ENCODE measurements at regions not wholly inside any gene's neighbourhood (a gene's known extent, or its start where the extent isn't known, plus 50 kb on each side); places are given as distances from the start of the nearest gene placed in this dataset.

GRCh38 chr3:5035113-5035512 is 55.9 kb downstream of the BHLHE40 start:
- CTCF ChIA-PET = interaction anchor here (0.6 kb wide), 1 partner anchor 369 kb away, joined by 3 read pairs; no protein-coding TSS in a partner anchor
- H3K4me2 ChIP-seq (ENCODE audit: low read depth, low read length) = no peak overlapping the region
- intact Hi-C loops (cut with micrococcal nuclease) = no loop called here

More at GRCh38 chr3:5035113-5035512, 55.9 kb downstream of the BHLHE40 start:
- no peak overlapping the region for H3K56ac ChIP-seq (ENCODE audit: extremely low read depth, insufficient read depth, low read length)
- peaks cover 2% of the 10 kb centered on the region; the same call in 1 of the 2 replicates for H3K27me3 ChIP-seq (ENCODE audit: control insufficient read depth, insufficient read depth, low read length)
- H3K18ac ChIP-seq (ENCODE audit: low read depth, low read length) = no peak overlapping the region
- H3K9ac ChIP-seq (ENCODE audit: low read depth, low read length) = no peak overlapping the region
- WGBS, 2 experiments (ENCODE audit: extremely low coverage in 2 of 2, insufficient read length in 1 of 2) = no CpG with 5 or more reads among the region's 1 CpG
- TF ChIP-seq MAFK (IDR thresholded peaks at IDR 0.05; ENCODE audit: low read depth, low read length) (no peak), CHD1 (IDR thresholded peaks at IDR 0.05; ENCODE audit: low read depth, low read length) (no peak), NFE2L2 (IDR thresholded peaks at IDR 0.05; ENCODE audit: low read depth, low read length) (no peak), SMC3 (IDR thresholded peaks at IDR 0.05; ENCODE audit: low read depth, low read length) (no peak), RFX5 (IDR thresholded peaks at IDR 0.05; ENCODE audit: low read depth, low read length) (no peak)
- H3K79me1 ChIP-seq (ENCODE audit: low read depth in 1 of 2, low read length in 2 of 2) = no peaks in the 10 kb centered on the region
- H3K23ac ChIP-seq (ENCODE audit: low read depth, low read length) = no peak overlapping the region
- POLR2A ChIA-PET (ENCODE audit: unreplicated experiment) = no interaction called here
- no peak overlapping the region for H2AK9ac ChIP-seq (replicated peaks; ENCODE audit: low read depth, low read length, poor library complexity)
- no peaks in the 10 kb centered on the region for H3K9me3 ChIP-seq (ENCODE audit: control insufficient read depth, insufficient read depth, low read length)
- H4K8ac ChIP-seq (ENCODE audit: low read depth in 2 of 2, low read length in 2 of 2) = no peak overlapping the region
- no peak overlapping the region for H2BK120ac ChIP-seq (ENCODE audit: low read depth, low read length)
- ATAC-seq (ENCODE audit: low read depth) (no peak), DNase-seq (no peak)
- H3K4ac ChIP-seq (ENCODE audit: low read depth, low read length) = no peak overlapping the region
- no peaks in the 10 kb centered on the region for H3K9me1 ChIP-seq (ENCODE audit: insufficient read depth, low read length)
- H2AK5ac ChIP-seq (ENCODE audit: low read depth, low read length) = no peak overlapping the region
- H3K36me3 ChIP-seq (ENCODE audit: control insufficient read depth, insufficient read depth, low read length) = no peaks in the 10 kb centered on the region
- no peaks in the 10 kb centered on the region for H4K20me1 ChIP-seq (ENCODE audit: insufficient read depth, low read length)
- in situ Hi-C loops (cut with MboI; ENCODE audit: low sequenced_read_pairs) (no loop called here), dilution Hi-C loops (cut with HindIII; ENCODE audit: low sequenced_read_pairs, unreplicated experiment) (no loop called here)
- H2BK15ac ChIP-seq (ENCODE audit: low read depth, low read length) = no peak overlapping the region
- BruUV-seq (replicated peaks) = no TSS peak
- no peak overlapping the region for H3K14ac ChIP-seq (replicated peaks; ENCODE audit: low read depth, low read length)
- H4K5ac ChIP-seq (ENCODE audit: low read depth, low read length) = no peak overlapping the region
- H2BK5ac ChIP-seq (ENCODE audit: low read depth, low read length, poor library complexity, severe bottlenecking) = no peak overlapping the region
- H3K4me1 ChIP-seq (ENCODE audit: control insufficient read depth, insufficient read depth, low read length) = no peaks in the 10 kb centered on the region
- no peak overlapping the region for H2BK20ac ChIP-seq (ENCODE audit: low read depth, low read length)
- no peak overlapping the region for H4K91ac ChIP-seq (ENCODE audit: insufficient read depth, low read depth, low read length)
- H2AFZ ChIP-seq (replicated peaks; ENCODE audit: low read length, poor library complexity) = no peak overlapping the region
- H3K27ac ChIP-seq (ENCODE audit: insufficient read depth, low read length) = no peak overlapping the region
- H3K4me3 ChIP-seq (ENCODE audit: insufficient read depth, low read depth, low read length) = no peak overlapping the region
